NCI-H128 (cell line): ENCODE measurements at regions not wholly inside any gene's neighbourhood (a gene's known extent, or its start where the extent isn't known, plus 50 kb on each side); places are given as distances from the start of the nearest gene placed in this dataset.

ENCODE experiments used
- DNase-seq: peaks from one replicate; lab custom pipeline; 2025; ENCODE audit not compliant: unreplicated experiment; lab: John Stamatoyannopoulos, UW

DNA sequence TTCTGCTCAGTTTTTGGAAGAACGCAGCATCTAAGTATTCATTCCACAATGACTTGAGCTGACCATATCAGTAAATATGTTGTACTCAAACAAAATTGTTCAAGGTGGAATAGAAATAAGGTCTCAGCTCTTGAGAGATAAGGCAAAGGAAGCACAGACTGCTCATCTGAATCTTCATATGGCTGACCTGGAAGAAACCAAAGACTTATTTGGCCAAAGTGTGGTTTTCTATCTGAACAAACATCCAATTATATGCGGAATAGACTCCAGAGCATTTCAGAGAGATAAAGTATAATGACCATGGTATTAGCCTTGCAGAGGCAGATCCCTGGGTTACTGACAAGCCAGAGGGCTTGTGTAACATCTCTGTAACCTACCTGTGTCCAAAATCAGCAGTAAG, 308.7 kb downstream of the CD83 start:
- no peak for DNase-seq

DNA sequence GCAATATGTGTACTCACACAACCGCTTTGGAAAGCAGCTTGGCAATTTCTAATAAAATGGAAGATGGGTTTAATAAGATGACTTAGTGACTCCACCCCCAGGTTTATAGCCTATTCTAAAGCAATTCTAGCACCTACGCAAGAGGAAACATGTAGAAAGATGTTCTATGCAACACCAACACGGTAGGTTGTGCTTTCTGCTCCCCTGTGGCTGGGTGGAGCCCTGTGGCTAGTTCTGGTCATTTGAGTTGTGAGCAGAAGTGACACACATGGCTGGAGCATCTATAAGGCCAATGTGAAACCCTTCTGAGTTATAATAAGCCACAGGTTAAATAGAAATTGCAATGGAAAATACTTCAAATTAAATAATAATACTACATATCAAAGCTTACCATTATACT, 310.7 kb downstream of the CD83 start:
- no peak for DNase-seq

DNA sequence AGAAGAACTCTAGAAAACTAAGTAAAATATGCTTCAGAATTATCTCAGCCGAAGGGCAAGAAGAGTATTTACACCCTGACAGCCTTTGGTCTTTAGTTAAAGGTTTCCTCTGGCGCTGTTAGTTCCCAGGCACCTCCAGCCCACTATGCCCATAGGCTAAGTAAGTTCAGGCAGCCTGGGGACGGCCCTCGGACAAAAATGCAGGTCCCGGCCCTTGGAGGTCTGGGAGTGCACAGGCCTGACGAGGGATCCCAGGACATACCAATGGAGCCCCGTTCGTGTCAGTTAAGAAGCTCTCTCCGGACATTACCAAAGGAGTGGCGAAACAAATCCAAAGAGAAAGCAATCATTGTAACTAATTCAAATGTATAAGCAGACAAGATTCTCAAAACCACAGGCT, 311.8 kb downstream of the CD83 start:
- no peak for DNase-seq

DNA sequence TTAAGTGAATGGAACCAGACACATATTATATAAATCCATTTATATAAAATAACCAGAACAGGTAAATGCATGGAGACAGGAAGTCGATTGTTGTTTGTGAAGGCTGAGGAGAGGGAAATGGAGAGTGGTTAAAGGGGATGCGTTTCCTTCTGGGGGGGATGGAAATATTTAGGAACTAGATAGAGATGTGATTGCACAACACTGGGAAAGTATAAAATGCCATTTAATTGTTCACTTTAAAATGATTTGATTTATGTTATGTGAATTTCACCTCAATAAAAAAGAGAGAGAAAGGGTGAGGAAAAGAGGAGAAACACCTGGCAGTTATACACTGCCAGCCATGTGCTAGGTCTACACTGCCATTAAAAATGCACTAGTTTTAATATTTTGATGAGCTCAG, 312.6 kb downstream of the CD83 start:
- no peak for DNase-seq

DNA sequence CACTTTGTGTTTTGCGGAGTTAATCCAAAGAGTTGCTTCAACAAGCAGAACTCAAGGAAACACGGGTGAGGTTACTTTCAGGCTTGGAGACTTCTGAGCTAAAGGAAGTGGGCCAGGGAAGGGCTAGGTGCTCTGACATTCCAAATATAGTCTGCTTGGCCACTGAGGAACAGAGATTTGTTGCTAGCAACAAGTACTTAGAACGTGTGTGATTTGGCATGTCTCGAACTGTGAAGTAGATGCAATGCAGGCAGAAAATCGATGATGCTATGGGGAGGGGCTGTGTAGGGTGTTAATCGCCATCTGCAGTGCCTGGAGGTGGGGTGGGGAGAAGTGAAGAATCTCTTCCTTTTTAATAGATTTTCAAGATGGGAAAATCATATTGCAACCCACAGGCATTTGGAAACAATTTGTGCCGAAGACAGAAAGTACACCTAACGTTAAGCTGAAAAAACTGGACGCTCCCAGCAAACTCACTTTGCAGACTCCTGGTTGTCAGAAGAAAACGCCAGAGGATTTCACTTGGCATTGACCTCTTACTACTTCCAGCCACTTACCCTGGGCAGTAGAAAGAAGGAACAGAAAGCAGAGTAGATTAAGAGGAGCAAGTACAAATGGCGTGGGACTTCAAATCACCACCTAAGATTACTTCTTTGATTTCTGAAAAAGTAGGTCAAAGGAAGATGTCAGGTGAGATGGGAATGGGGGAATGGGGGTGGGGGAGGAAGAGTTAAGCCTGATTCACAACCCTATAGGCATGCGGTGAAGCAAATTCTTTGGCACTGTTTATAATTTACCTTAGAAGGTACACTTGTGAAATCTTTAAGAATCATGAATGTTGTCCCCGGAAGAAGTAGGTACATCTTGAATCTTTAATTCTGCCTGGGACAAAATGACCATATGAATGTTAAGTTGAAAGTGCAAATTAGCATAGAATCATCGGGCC, 314.1 kb downstream of the CD83 start:
- DNase-seq = no peak

DNA sequence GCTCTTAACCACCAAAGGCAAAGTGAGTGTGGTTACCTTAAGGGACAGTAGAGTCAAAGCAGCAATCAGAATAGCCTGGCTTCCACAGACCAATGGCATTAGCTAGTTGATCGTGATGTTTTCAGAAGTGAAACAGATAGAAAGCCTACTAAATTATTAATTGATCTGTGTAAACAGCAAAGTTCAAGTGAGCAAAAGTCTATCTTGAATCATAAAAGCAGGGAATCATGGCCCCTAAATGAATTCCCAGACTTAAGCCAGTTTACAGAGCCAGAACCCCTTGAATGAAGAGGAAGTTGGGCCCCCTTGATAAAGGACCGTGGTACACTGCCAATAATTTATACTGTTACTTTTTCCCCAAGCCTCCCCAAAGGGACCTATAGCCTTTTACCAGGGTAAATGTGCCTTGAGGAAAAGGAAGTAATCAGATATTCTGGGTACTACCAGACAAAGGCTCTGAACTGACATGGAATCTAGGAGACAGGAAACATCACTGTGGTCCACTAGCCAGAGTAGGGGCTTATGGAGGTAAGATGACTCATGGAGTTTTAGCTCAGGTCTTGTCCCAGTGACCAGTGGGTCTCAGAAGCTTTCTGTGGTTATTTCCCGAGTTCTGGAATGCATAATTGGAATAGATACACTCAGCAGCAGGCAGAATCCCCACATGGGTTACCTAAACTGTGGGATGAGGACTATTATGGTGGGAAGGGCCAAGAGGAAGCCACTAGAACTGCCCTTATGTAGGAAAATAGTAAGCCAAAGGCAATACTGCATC, 317.5 kb downstream of the CD83 start:
- DNase-seq = no peak

DNA sequence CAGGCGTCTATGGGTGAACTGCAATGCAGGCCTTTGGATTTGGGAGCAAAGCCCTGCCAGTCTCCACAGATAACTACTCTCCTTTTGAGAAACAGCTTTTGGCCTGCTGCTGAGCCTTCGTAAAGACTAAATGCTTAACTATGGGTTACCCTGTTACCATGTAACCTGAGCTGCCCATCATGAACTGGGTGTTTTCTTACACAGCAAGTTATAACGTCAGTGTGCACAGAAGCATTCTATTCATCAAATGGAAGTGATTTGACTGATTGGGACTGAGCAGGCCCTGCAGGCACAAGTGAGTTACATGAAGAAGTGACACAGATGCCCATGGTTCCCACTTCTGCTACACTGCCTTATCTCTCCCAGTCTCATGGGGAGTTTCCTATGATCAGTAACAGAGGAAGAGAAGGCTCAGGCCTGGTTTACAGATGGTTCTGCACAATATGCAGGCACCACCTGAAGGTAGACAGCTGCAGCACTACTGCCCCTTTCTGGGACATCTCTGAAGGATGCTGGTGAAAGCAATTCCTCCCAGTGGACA, 319.1 kb downstream of the CD83 start:
- no peak for DNase-seq

DNA sequence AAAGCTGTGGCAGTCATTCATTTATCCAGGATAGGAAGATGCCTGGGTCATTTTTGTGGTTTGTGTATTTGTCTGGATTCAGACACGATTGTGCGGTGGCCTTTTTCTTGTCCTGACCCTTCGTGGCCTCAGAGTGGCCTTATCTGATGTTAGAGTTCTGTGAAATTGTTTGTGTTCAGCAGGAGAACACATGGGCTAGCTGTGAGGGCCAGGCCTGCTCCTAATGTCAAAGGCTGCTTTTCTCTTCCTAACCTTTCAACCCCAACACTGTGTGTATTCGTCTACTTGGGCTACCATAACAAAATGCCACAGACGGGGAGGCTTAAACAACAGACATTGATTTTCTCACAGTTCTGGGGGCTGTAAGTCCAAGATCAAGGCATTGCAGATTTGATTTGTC, 321.8 kb downstream of the CD83 start:
- no peak for DNase-seq

DNA sequence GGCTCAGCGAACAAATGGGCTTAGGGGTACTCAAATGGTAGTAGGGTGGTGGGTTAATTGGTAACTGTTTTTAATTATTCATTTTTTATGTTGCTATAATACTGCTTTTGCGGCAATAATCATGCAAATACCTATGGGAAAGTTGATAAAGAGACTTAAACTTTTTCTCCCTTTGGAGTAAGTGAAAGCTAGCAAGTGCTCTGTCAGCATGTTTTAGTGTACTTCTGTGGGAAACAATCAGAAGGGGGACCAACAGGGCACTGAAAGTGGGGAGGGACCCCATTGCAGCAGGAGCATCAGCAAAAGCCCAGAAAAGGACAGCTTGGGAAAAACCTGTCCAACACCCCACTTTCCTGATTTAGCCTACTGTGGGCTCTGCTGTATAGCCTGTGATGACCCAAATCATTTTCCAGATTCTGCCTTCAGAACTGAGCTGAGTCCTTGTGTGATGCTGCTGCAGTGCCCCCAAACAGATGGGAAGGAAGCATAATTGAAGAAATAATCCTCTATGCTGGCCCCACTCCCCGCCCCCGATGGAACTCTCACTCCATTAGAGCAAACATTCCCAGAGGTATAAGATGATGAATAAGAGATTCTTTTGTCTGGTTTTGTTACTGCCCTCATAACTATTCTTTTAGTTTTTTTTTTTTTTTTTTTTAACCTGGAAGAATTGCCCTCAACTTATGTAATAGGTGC, 322.8 kb downstream of the CD83 start:
- no peak for DNase-seq

DNA sequence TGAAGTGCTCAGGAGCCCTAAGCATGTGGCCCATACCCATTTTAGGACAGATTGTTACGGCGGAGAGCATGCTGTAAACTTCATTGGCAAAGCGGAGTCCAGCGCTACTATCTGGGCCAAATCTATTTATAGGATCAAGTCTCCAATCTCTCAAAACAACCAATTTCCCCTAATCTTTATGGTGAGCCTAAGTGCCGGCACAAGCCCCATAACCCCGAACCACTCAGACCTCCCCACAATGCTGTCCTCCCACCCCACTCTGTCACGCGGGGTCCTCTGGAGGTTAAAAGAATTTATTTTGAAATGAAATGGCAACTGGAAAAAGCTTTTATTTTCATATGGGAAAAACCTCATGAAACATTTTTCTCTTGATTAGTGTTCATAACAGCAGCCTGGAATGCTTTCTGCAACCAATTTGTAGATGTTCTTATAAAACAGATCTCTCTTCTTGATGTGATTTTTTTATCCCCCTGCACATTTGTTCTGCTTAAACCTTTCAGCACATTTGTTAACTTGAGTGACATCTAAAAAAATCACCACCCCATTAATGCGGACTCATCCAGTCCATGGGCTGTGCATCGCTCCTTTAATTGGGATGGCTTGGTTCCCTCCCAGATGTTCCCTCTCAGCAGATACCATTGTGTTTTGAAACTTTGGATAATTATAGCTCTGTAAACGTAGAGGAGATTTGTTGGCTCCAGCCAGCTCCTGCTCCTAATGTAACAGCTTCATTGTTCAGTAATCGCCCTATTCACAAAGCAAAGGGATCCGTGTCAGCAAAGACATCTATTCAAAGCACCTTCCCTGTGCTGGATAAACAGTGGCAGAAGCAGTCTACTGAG, 323.6 kb downstream of the CD83 start:
- DNase-seq = peak; percentile 11

DNA sequence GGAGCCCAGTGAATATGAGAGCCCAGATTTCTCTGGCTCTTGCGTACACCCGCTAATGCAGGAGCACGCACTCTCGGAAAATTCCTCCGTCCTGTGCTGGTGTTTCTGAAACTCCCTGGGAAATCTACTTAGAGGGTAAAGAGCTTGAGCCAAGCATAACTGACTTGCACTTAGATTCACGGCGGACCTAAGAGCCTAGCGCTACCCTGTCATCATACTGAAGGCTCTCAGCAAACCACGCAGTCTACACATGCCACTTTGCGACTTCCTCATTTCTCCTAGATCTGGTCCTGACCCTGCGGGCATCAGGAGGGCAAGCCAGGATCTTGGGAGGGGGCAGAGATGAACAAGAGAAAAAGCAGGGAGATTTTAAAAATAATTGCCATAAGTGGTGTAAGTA, 324.7 kb downstream of the CD83 start:
- DNase-seq = no peak

DNA sequence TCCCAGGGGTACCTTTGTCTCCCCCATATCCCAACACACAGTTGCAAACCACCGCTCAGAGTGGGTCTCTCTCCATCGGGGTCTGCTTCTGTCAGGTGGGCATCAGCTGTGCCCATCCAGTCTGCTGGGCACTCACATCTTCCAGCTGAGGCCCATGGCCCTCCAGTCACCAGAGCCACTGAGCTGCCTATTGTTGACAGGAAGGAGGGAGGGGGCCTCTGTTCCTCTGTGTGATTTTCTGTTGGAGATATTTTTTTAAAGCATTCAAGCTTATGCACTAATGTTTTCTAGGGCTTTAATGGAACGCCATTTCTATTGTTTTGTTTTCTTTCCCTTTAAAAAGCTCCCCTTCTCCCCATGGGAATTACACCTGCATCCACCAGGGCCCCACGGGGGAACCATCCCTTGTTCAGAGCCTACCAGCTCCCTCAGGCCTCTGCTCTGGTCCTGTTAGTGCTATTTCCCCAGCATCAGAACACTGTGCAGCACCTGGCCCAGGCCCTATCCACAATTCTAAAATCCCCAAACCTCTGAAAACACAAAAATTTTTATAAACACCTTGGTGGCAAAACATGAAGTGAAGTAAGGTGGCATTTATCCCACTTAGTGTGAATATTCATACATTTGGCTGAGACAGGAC, 326.2 kb downstream of the CD83 start:
- DNase-seq = no peak

DNA sequence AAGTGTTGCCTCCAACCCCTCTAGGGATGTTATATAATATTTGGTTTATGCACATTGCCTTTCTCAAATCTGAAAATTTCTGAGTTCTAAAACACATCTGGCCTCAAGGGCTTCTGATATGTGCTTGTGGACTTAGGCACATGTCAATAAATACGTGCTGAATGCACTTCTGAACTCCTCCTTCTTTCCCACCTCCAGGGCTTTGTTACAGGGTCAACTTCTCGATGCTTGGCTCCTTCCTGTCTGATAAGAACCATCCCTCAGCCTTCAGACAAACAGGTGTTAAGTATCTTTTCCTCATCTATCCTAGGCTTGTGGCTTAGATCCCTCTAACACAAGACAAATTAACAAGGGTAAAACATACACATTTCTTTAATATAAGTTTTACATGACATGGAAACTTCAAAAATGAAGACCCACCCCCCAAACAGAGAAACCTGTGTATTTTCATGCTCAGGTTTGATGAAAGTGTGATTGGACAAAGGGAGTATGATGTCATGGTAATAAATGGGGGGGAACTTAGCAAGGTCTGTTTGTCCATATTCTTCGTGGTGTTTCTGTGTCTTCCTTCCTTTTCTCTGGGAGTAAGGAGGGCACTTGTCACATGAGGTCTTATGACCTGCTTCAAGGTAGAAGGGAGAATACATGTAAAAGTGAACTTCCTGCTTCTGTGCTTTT, 326.9 kb downstream of the CD83 start:
- no peak for DNase-seq

DNA sequence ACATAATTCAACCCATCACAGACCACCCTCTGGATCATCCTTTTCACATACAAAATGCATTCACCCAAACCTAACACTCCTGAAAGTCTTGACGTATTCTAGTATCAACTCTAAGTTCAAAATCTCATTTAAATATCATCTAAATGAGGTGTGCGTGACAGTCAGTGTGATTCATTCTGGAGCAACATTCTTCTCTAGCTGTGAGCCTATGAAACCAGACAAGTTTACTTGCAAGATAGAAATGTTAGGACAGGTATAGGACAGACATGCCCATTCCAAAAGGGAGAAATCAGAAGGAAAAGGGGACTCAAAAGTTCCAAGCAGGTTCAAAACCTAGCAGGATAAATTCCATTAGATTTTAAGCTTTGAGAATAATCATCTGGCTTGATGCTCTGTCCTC, 329.7 kb downstream of the CD83 start:
- DNase-seq = no peak

DNA sequence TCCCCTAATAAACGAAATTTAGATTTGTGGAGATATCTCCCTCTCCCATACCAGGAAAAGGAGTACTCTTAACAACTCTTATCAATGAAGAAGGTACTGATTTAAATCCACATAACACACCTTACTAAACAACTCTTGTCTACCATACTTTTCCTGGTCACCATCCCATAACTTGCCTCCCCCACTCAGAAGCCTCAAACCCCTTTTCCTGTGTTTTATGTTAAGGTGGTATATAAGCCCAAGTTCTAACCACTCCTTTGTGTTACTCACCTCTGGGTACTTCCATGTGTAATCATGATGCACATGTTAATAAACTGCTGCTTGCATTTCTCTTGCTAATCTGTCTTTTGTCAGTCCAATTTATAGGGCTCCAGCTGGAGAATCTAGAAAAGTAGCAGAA, 330.7 kb downstream of the CD83 start:
- no peak for DNase-seq

DNA sequence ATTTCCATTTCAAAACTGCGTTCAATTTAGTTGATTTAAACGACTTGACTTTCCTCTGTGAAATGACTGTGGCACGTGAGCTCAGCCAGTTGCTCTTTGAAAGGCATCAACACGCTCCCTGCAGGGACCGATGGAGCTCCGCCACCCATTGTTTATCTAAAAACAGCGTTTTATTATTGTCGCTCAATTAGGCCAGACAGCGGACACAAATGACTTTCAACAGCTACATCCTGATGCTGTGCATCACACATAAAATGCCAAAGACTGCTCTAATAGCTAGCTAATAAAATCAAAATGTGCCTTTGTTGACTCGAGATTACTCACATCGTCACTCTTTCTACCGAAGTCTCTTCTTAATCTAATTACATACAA, 332.5 kb downstream of the CD83 start:
- no peak for DNase-seq

DNA sequence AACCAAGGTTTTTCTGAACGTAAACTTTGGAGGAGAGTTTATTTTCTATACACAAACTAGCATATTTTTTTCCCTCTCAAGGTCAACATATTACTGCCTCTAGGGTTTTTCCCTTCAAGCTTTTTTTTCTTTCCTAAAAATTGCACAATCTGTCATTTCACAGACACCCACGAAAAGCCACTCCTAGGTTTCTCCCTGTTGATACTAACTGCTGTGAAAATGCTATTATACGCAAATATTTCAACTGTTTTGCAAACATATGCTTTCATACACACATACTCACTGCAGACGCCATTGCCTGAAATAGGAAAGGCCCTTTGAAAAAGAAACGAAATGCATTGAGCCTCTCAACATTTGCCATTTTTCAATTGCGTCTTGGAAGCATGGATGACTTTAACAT, 333.0 kb downstream of the CD83 start:
- no peak for DNase-seq

DNA sequence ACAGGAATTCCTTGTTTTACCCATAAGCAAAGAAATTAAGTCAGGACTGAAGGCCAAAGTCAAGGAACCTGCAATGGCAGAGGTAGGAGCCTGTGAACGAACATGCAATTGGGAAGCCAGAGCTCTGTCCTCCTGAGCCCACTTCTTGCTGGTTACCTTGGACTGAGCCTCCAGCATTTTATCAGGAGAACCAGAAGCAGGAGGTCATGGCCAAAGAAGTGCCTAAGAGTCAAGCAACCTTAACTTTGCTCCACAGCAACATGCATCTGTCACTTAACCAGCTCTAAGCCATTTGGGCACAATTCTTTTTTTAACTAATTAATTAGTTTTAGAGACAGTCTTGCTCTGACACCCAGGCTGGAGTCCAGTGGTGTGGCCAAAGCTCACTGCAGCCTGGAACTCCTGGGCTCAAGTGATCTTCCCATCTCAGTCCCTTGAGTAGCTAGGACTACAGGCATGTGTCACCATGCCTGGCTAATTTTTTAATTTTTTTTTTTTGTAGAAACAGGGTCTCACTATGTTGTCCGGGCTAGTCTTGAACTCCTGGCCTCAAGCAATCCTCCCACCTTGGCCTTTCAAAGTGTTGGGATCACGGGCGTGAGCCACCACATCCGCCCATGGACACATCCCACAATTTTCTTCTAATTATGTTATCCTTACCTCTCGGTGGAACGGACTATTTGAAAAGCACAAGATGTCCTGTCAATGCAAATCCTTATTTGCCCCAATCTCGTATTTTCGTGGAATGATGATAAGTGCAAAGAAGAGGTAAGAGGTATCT, 334.2 kb downstream of the CD83 start:
- DNase-seq = no peak
